GM12878 (cell line): ENCODE measurements at regions not wholly inside any gene's neighbourhood (a gene's known extent, or its start where the extent isn't known, plus 50 kb on each side); places are given as distances from the start of the nearest gene placed in this dataset.

ENCODE experiments used
- ATAC-seq: fragments of 200-7000 bp; cut with Tn5 transposase; 3 replicates; pipeline ENCODE4 v1.9.1; 2020; ENCODE audit warnings: mild to moderate bottlenecking, moderate library complexity
- BruUV-seq: library from RNA; stranded (reverse); fragments of 400-500 nt; replicated peaks from 2 replicates; lab custom pipeline; 2021; lab: Mats Ljungman, UMichigan
- CTCF ChIA-PET: fragments of 300-600 bp; sonication (Branson Sonifier 250); formaldehyde crosslinking; extraction: SDS; loops from one replicate; lab custom pipeline; 2021; ENCODE audit warnings: inconsistent platforms; lab: Yijun Ruan, JAX
- POLR2A ChIA-PET: fragments of 350-600 bp; formaldehyde crosslinking; extraction: SDS; loops from one replicate; lab custom pipeline; 2021; ENCODE audit warnings: inconsistent platforms; lab: Charles Lee
- RAD21 ChIA-PET: fragments of 300-600 bp; sonication (Branson Sonifier 250); formaldehyde crosslinking; loops from one replicate; lab custom pipeline; 2023; ENCODE audit warnings: antibody characterized with exemption; ENCODE audit not compliant: unreplicated experiment; lab: Charles Lee
- SMC1A ChIA-PET: fragments of 300-600 bp; sonication (Branson Sonifier 250); formaldehyde crosslinking; loops from one replicate; lab custom pipeline; 2023; ENCODE audit not compliant: unreplicated experiment, uncharacterized antibody; lab: Charles Lee
- DNase-seq: peaks from one replicate; pipeline ENCODE4 v3.0.0-alpha.2; 2011; ENCODE audit warnings: low read depth, low spot score
- FAIRE-seq: peaks from 3 replicates; lab custom pipeline; 2011; peaks lifted over from hg19 to GRCh38; lab: Jason Lieb, UNC
- H2AFZ ChIP-seq: 2 replicates; pipeline ENCODE4 v1.6.0; 2011; ENCODE audit warnings: low read depth, low read length, control low read depth; ENCODE audit not compliant: control insufficient read depth
- H3K27ac ChIP-seq: 2 replicates; pipeline ENCODE4 v1.5.1; 2011; ENCODE audit warnings: control low read depth; ENCODE audit not compliant: control insufficient read depth, insufficient read depth
- H3K27me3 ChIP-seq, 2 experiments: replicated peaks in 1 of 2; 2 replicates each; pipeline versions ENCODE4 v1.6.0 to v1.6.1; 2011; ENCODE audit warnings: low read length in 1 of 2; ENCODE audit not compliant: control insufficient read depth in 2 of 2, insufficient read depth in 2 of 2
- H3K36me3 ChIP-seq, 2 experiments: 2 replicates each; pipeline ENCODE4 v1.5.1; 2011; ENCODE audit warnings: low read length in 1 of 2; ENCODE audit not compliant: control insufficient read depth in 2 of 2, insufficient read depth in 2 of 2
- H3K4me1 ChIP-seq: 2 replicates; pipeline ENCODE4 v1.6.1; 2011; ENCODE audit warnings: mild to moderate bottlenecking, low read length, moderate library complexity, mixed read lengths; ENCODE audit not compliant: control insufficient read depth, insufficient read depth
- H3K4me2 ChIP-seq: 2 replicates; pipeline ENCODE4 v1.6.0; 2011; ENCODE audit warnings: control low read depth; ENCODE audit not compliant: control insufficient read depth, insufficient read depth
- H3K4me3 ChIP-seq: fragments of 200-600 bp; sonication (generic); 2 replicates; pipeline ENCODE4 v1.5.1; 2016
- H3K79me2 ChIP-seq: 2 replicates; pipeline ENCODE4 v1.6.0; 2011; ENCODE audit warnings: low read length; ENCODE audit not compliant: control insufficient read depth, insufficient read depth
- H3K9ac ChIP-seq: 2 replicates; pipeline ENCODE4 v1.8.0; 2011; ENCODE audit warnings: low read length, control low read depth, mixed read lengths; ENCODE audit not compliant: control insufficient read depth, insufficient read depth
- H3K9me3 ChIP-seq: replicated peaks from 3 replicates; pipeline ENCODE4 v1.5.1; 2011; ENCODE audit warnings: mild to moderate bottlenecking, low read length; ENCODE audit not compliant: control insufficient read depth, insufficient read depth
- H4K20me1 ChIP-seq: 2 replicates; pipeline ENCODE4 v1.6.0; 2011; ENCODE audit not compliant: control insufficient read depth, insufficient read depth
- ATF7 ChIP-seq: fragments of 450-650 bp; IDR thresholded peaks from 2 replicates; pipeline ENCODE4 v1.6.1; 2016; ENCODE audit warnings: low read depth, mild to moderate bottlenecking
- E4F1 ChIP-seq: fragments of 450-650 bp; IDR thresholded peaks from 2 replicates; pipeline ENCODE4 v1.6.1; 2018; ENCODE audit warnings: borderline replicate concordance, mild to moderate bottlenecking; ENCODE audit not compliant: partially characterized antibody
- FOXK2 ChIP-seq: fragments of 450-650 bp; IDR thresholded peaks from 2 replicates; pipeline ENCODE4 v1.6.1; 2017; ENCODE audit warnings: mild to moderate bottlenecking, moderate library complexity
- IRF3 ChIP-seq: fragments of 450-650 bp; IDR thresholded peaks from 2 replicates; pipeline ENCODE4 v1.6.1; 2014; ENCODE audit warnings: mild to moderate bottlenecking
- IRF4 ChIP-seq: IDR thresholded peaks from 2 replicates; pipeline ENCODE4 v1.6.1; 2011; ENCODE audit warnings: low read depth, low read length
- KAT2A ChIP-seq: conservative IDR thresholded peaks from 2 replicates; pipeline ENCODE4 v1.6.1; 2011; ENCODE audit warnings: low read depth, low read length; ENCODE audit not compliant: control insufficient read depth
- NKRF ChIP-seq: fragments of 450-650 bp; conservative IDR thresholded peaks from 2 replicates; pipeline ENCODE4 v1.6.1; 2017; ENCODE audit warnings: mild to moderate bottlenecking, moderate library complexity
- PKNOX1 ChIP-seq: fragments of 450-650 bp; IDR thresholded peaks from 2 replicates; pipeline ENCODE4 v1.6.1; 2016; ENCODE audit warnings: mild to moderate bottlenecking
- SIN3A ChIP-seq: IDR thresholded peaks from 2 replicates; pipeline ENCODE4 v1.6.1; 2012; ENCODE audit warnings: low read depth, low read length, improper control_type of control experiment
- TCF7 ChIP-seq: IDR thresholded peaks from 2 replicates; pipeline ENCODE4 v1.6.1; 2014; ENCODE audit warnings: antibody characterized with exemption, borderline replicate concordance
- WRNIP1 ChIP-seq: IDR thresholded peaks from 2 replicates; pipeline ENCODE4 v1.6.1; 2011; ENCODE audit warnings: low read depth, low read length, improper control_type of control experiment, borderline replicate concordance
- WGBS: methylation state at CpG from one replicate; pipeline ENCODE4 v1.1.6; 2016; ENCODE audit warnings: low lambda C conversion rate; ENCODE audit not compliant: insufficient replicate concordance, insufficient coverage; ENCODE audit errors: missing lambda C conversion rate; 5-methylcytosine and 5-hydroxymethylcytosine counted together
- in situ Hi-C: fragments of 300-500 bp; cut with MboI; formaldehyde crosslinking; loops from 9 replicates; pipeline ENCODE4 v1.14.3; 2018; ENCODE audit warnings: mixed read lengths
- intact Hi-C: fragments of 100-400 bp; cut with micrococcal nuclease; formaldehyde crosslinking; loops from one replicate; pipeline ENCODE4 v1.14.2; 2022; ENCODE audit not compliant: unreplicated experiment

- DNase-seq (no peak), ATAC-seq (no peak), FAIRE-seq (no peak)
- SMC1A ChIA-PET = no interaction called here
- Histone ChIP-seq H3K4me3 (no peak overlapping the region), H2AFZ (no peak overlapping the region), H3K79me2 (no peaks in the 10 kb centered on the region), H4K20me1 (no peaks in the 10 kb centered on the region), H3K9me3 (no peaks in the 10 kb centered on the region), H3K27ac (no peak overlapping the region), H3K27me3 (no peaks in the 10 kb centered on the region), H3K36me3 (no peaks in the 10 kb centered on the region), H3K4me1 (no peaks in the 10 kb centered on the region), H3K4me2 (no peak overlapping the region), H3K9ac (no peak overlapping the region)
- POLR2A ChIA-PET = no interaction called here
- intact Hi-C loops = no loop called here
- RAD21 ChIA-PET = no interaction called here
- TF ChIP-seq PKNOX1 (no peak), KAT2A (no peak), SIN3A (no peak), FOXK2 (no peak), NKRF (no peak), TCF7 (no peak), WRNIP1 (no peak), E4F1 (no peak), ATF7 (no peak), IRF3 (no peak), IRF4 (no peak)
- BruUV-seq = no TSS peak
- CTCF ChIA-PET = interaction anchor here (0.6 kb wide), 1 partner anchor 217 kb away, joined by 3 read pairs; no protein-coding TSS in a partner anchor
- in situ Hi-C loops = no loop called here
- 0% methylated on average over 4 of the region's 4 CpGs for WGBS
These were observed 388.8 kb upstream of the PHF14 start for GRCh38 chr7:10584886-10585285.
